ENCODE measurements at regions not wholly inside any gene's neighbourhood (a gene's known extent, or its start where the extent isn't known, plus 50 kb on each side); places are given as distances from the start of the nearest gene placed in this dataset.

GRCh38 chr14:76965232-76965631, 63.3 kb downstream of the IRF2BPL start:
- TF ChIP-seq EP300 (IDR thresholded peaks at IDR 0.05; ENCODE audit: low read depth), result no peak
- no peak for TF ChIP-seq POLR2A (IDR thresholded peaks at IDR 0.05)
- no peak for TF ChIP-seq CTCF (IDR thresholded peaks at IDR 0.05)
- TF ChIP-seq POLR2AphosphoS5 (IDR thresholded peaks at IDR 0.05), result no peak
- H3K9me3 ChIP-seq, result no peaks in the 10 kb centered on the region
- DNase-seq, result peak; percentile 53
- intact Hi-C loops (cut with DNase I; ENCODE audit: low total_unique reads) (loop anchor here (5.0 kb wide), 1 partner anchor 42 kb away; no protein-coding TSS in a partner anchor), in situ Hi-C loops (cut with MboI; ENCODE audit: low pct_ligation_motif_present in 1 of 4, low pct_unique_long_range_greater_than_20kb in 1 of 4, low sequenced_read_pairs in 3 of 4) (no loop called here)
- 52 to 58% methylated on average over 4 to 5 of the region's 5 CpGs for WGBS, 2 donors (ENCODE audit: low coverage in 1 of 2)
- peaks cover 10 to 38% (median 31%) of the 10 kb centered on the region in 4 donors for H3K4me1 ChIP-seq
- H3K27me3 ChIP-seq, result no peaks in the 10 kb centered on the region
- H3K4me3 ChIP-seq, result no peak overlapping the region
- no peaks in the 10 kb centered on the region for H3K36me3 ChIP-seq
- H3K27ac ChIP-seq, result peak overlapping the region; percentile 27 to 49 (median 28)

GRCh38 chr14:76964695-76965094, 63.8 kb downstream of the IRF2BPL start:
- in situ Hi-C loops (cut with MboI; ENCODE audit: low pct_ligation_motif_present in 1 of 4, low pct_unique_long_range_greater_than_20kb in 1 of 4, low sequenced_read_pairs in 3 of 4), result no loop called here
- intact Hi-C loops (cut with DNase I; ENCODE audit: low total_unique reads), result loop anchor here (5.0 kb wide), 1 partner anchor 43 kb away; no protein-coding TSS in a partner anchor
- DNase-seq, result no peak
- H3K9me3 ChIP-seq, result no peaks in the 10 kb centered on the region
- WGBS, 2 donors (ENCODE audit: low coverage in 1 of 2), result 56 to 79% methylated on average over 2 to 5 of the region's 5 CpGs
- H3K4me3 ChIP-seq, result no peak overlapping the region
- peaks cover 10 to 38% (median 31%) of the 10 kb centered on the region in 4 donors for H3K4me1 ChIP-seq
- peak overlapping the region; percentile 27 to 49 (median 28) for H3K27ac ChIP-seq
- TF ChIP-seq POLR2AphosphoS5 (IDR thresholded peaks at IDR 0.05) (no peak), EP300 (IDR thresholded peaks at IDR 0.05; ENCODE audit: low read depth) (no peak), CTCF (IDR thresholded peaks at IDR 0.05) (no peak), POLR2A (IDR thresholded peaks at IDR 0.05) (no peak)
- H3K27me3 ChIP-seq, result no peaks in the 10 kb centered on the region
- H3K36me3 ChIP-seq, result no peaks in the 10 kb centered on the region

- no peaks in the 10 kb centered on the region for H3K9me3 ChIP-seq
- in situ Hi-C loops (cut with MboI; ENCODE audit: low pct_ligation_motif_present in 1 of 4, low pct_unique_long_range_greater_than_20kb in 1 of 4, low sequenced_read_pairs in 3 of 4), result no loop called here
- H3K27ac ChIP-seq, result peak overlapping the region; percentile 89 to 98 (median 92)
- peaks cover 10 to 46% (median 33%) of the 10 kb centered on the region in 4 donors for H3K4me1 ChIP-seq
- intact Hi-C loops (cut with DNase I; ENCODE audit: low total_unique reads), result no loop called here
- DNase-seq, result no peak
- H3K36me3 ChIP-seq, result no peaks in the 10 kb centered on the region
- H3K4me3 ChIP-seq, result no peak overlapping the region
- no peaks in the 10 kb centered on the region for H3K27me3 ChIP-seq
- WGBS, 2 donors (ENCODE audit: low coverage in 1 of 2), result 50 to 68% methylated on average over 2 to 3 of the region's 3 CpGs
- TF ChIP-seq EP300 (IDR thresholded peaks at IDR 0.05; ENCODE audit: low read depth) (no peak), POLR2A (IDR thresholded peaks at IDR 0.05) (no peak), CTCF (IDR thresholded peaks at IDR 0.05) (no peak), POLR2AphosphoS5 (IDR thresholded peaks at IDR 0.05) (no peak)
These were observed 65.1 kb downstream of the IRF2BPL start for GRCh38 chr14:76963372-76963771.

- Histone ChIP-seq H3K27me3 (no peaks in the 10 kb centered on the region), H3K4me1 (peaks cover 14 to 57% (median 39%) of the 10 kb centered on the region in 4 donors), H3K9me3 (no peaks in the 10 kb centered on the region), H3K27ac (peak overlapping the region; percentile 89 to 98 (median 92)), H3K4me3 (peak overlapping the region in 3 of 4 donors; percentile 29 to 56 (median 32)), H3K36me3 (no peaks in the 10 kb centered on the region)
- in situ Hi-C loops (cut with MboI; ENCODE audit: low pct_ligation_motif_present in 1 of 4, low pct_unique_long_range_greater_than_20kb in 1 of 4, low sequenced_read_pairs in 3 of 4) (no loop called here), intact Hi-C loops (cut with DNase I; ENCODE audit: low total_unique reads) (no loop called here)
- DNase-seq, result no peak
- 50 to 71% methylated on average over 1 of the region's 1 CpG for WGBS, 2 donors (ENCODE audit: low coverage in 1 of 2)
- TF ChIP-seq POLR2AphosphoS5 (IDR thresholded peaks at IDR 0.05) (no peak), POLR2A (IDR thresholded peaks at IDR 0.05) (no peak), EP300 (IDR thresholded peaks at IDR 0.05; ENCODE audit: low read depth) (no peak), CTCF (IDR thresholded peaks at IDR 0.05) (no peak)
These were observed 66.2 kb downstream of the IRF2BPL start for GRCh38 chr14:76962303-76962660.

Data from transverse colon (tissue), 4 donors.